Endothelial cell of umbilical vein (primary cell): ENCODE measurements at regions not wholly inside any gene's neighbourhood (a gene's known extent, or its start where the extent isn't known, plus 50 kb on each side); places are given as distances from the start of the nearest gene placed in this dataset.
A peak's percentile ranks its signal among the peaks of the same experiment; 100 is the strongest.

Source experiments
- BruUV-seq: library from RNA; stranded (reverse); fragments of 400-500 nt; replicated peaks from 2 replicates; lab custom pipeline; 2021; lab: Mats Ljungman, UMichigan
- CTCF ChIA-PET: fragments of 300-600, 350-600 bp; sonication (Branson Sonifier 250); formaldehyde crosslinking; loops from one replicate; lab custom pipeline; 2021; ENCODE audit warnings: antibody characterized with exemption, inconsistent platforms; lab: Charles Lee
- POLR2A ChIA-PET: fragments of 300-600, 350-600 bp; sonication (Branson Sonifier 250); formaldehyde crosslinking; loops from one replicate; lab custom pipeline; 2021; ENCODE audit warnings: antibody characterized with exemption, inconsistent platforms; lab: Charles Lee
- DNase-seq: peaks from one replicate; pipeline ENCODE4 v3.0.0-alpha.2; 2011; ENCODE audit warnings: low read depth, low spot score
- FAIRE-seq: peaks from 2 replicates; lab custom pipeline; 2011; peaks lifted over from hg19 to GRCh38; lab: Jason Lieb, UNC
- H2AFZ ChIP-seq: 2 replicates; pipeline ENCODE4 v1.6.0; 2012; ENCODE audit warnings: low read depth, low read length, control low read depth, inconsistent platforms
- H3K27ac ChIP-seq: 2 replicates; pipeline ENCODE4 v1.5.1; 2011; ENCODE audit warnings: low read depth, mild to moderate bottlenecking, control low read depth, low read length, moderate library complexity; ENCODE audit not compliant: insufficient read depth
- H3K27me3 ChIP-seq, 2 experiments: 2 replicates each; pipeline versions ENCODE4 v1.6.0 to v1.6.1; 2011; ENCODE audit warnings: low read length in 2 of 2, mixed read lengths in 1 of 2; ENCODE audit not compliant: control insufficient read depth in 2 of 2, insufficient read depth in 2 of 2
- H3K36me3 ChIP-seq, 2 experiments: 2 replicates in 1 of 2; 3 replicates in 1 of 2; pipeline ENCODE4 v1.5.1; 2011; ENCODE audit warnings: low read length in 2 of 2, mild to moderate bottlenecking in 1 of 2, moderate library complexity in 1 of 2; ENCODE audit not compliant: control insufficient read depth in 2 of 2, insufficient read depth in 2 of 2; ENCODE audit errors: extremely low read depth in 1 of 2
- H3K4me1 ChIP-seq: 3 replicates; pipeline ENCODE4 v1.5.1; 2011; ENCODE audit warnings: mild to moderate bottlenecking, low read length; ENCODE audit not compliant: control insufficient read depth, insufficient read depth; ENCODE audit errors: extremely low read depth
- H3K4me2 ChIP-seq: 2 replicates; pipeline ENCODE4 v1.6.1; 2011; ENCODE audit warnings: low read length, control low read depth, mixed read lengths; ENCODE audit not compliant: insufficient read depth
- H3K4me3 ChIP-seq, 3 experiments: fragments of 200-600 bp in 1 of 3; sonication (generic), shearing (Covaris generic) in 1 of 3; replicated peaks in 1 of 3; 2 replicates each; pipeline ENCODE4 v1.5.1; 2011 to 2016; ENCODE audit warnings: control low read depth in 3 of 3, low read length in 3 of 3, mild to moderate bottlenecking in 2 of 3, inconsistent platforms in 1 of 3, low read depth in 1 of 3, moderate library complexity in 1 of 3; ENCODE audit not compliant: insufficient read depth in 1 of 3
- H3K79me2 ChIP-seq: 2 replicates; pipeline ENCODE4 v1.6.0; 2012; ENCODE audit warnings: low read length, inconsistent platforms; ENCODE audit not compliant: control insufficient read depth, insufficient read depth
- H3K9ac ChIP-seq: replicated peaks from 2 replicates; pipeline ENCODE3; 2011; ENCODE audit warnings: low read length, control low read depth; ENCODE audit not compliant: insufficient read depth; ENCODE audit errors: extremely low read depth
- H3K9me1 ChIP-seq: replicated peaks from 3 replicates; pipeline ENCODE4 v1.6.0; 2011; ENCODE audit warnings: mild to moderate bottlenecking, low read length; ENCODE audit not compliant: control insufficient read depth, insufficient read depth; ENCODE audit errors: extremely low read depth
- H3K9me3 ChIP-seq: replicated peaks from 2 replicates; pipeline ENCODE4 v1.5.1; 2012; ENCODE audit warnings: low read length, inconsistent platforms; ENCODE audit not compliant: control insufficient read depth, insufficient read depth
- H4K20me1 ChIP-seq: replicated peaks from 2 replicates; pipeline ENCODE3; 2011; ENCODE audit warnings: mild to moderate bottlenecking, low read length; ENCODE audit not compliant: control insufficient read depth, insufficient read depth; ENCODE audit errors: extremely low read depth
- EZH2 ChIP-seq: IDR thresholded peaks from 2 replicates; pipeline ENCODE4 v1.6.1; 2012; ENCODE audit warnings: borderline replicate concordance, low read depth, mild to moderate bottlenecking, moderate library complexity, low read length, inconsistent platforms; ENCODE audit not compliant: severe bottlenecking
- FOS ChIP-seq: IDR thresholded peaks from 2 replicates; pipeline ENCODE4 v1.6.1; 2011; ENCODE audit warnings: mild to moderate bottlenecking, low read length, moderate library complexity, borderline replicate concordance; ENCODE audit not compliant: insufficient read depth
- GATA2 ChIP-seq: IDR thresholded peaks from 2 replicates; pipeline ENCODE4 v1.7.0; 2011; ENCODE audit warnings: low read depth, mild to moderate bottlenecking, moderate library complexity, mixed read lengths, low read length; ENCODE audit not compliant: insufficient read length, insufficient read depth
- JUN ChIP-seq: IDR thresholded peaks from 2 replicates; pipeline ENCODE4 v1.6.1; 2011; ENCODE audit warnings: borderline replicate concordance, low read depth; ENCODE audit not compliant: insufficient read length, insufficient read depth
- MYC ChIP-seq: IDR thresholded peaks from one replicate; pipeline ENCODE4 v1.6.1; 2011; ENCODE audit warnings: mild to moderate bottlenecking, low read depth, low read length
- POLR2A ChIP-seq: IDR thresholded peaks from 2 replicates; pipeline ENCODE4 v1.6.1; 2012; ENCODE audit warnings: low read depth, mild to moderate bottlenecking, control low read depth, low read length
- POLR2AphosphoS5 ChIP-seq: IDR thresholded peaks from 2 replicates; pipeline ENCODE4 v1.6.1; 2012; ENCODE audit warnings: low read depth, mild to moderate bottlenecking, control low read depth, low read length, moderate library complexity; ENCODE audit not compliant: insufficient read depth
- dilution Hi-C: fragments of 300-500 bp; cut with MboI; formaldehyde crosslinking; loops from one replicate; pipeline ENCODE4 v1.15.0; 2019; ENCODE audit warnings: low sequenced_read_pairs; ENCODE audit not compliant: extremely low pct_ligation_motif_present
- intact Hi-C: fragments of 100-400 bp; cut with micrococcal nuclease; formaldehyde crosslinking; loops from one replicate; pipeline ENCODE4 v1.10.0; 2022
- TF ChIP-seq, protein P1 (sequence below), 2 donors: IDR thresholded peaks; 1 replicate in 1 of 2; 2 replicates in 1 of 2; pipeline ENCODE4 v1.5.1; 2011; ENCODE audit warnings: low read length in 2 of 2, mild to moderate bottlenecking in 2 of 2, moderate library complexity in 2 of 2, control low read depth in 1 of 2, inconsistent platforms in 1 of 2, low read depth in 1 of 2; ENCODE audit not compliant: insufficient read depth in 1 of 2; ENCODE audit errors: extremely low read depth in 1 of 2
- TF ChIP-seq, protein P2 (sequence below): IDR thresholded peaks from 2 replicates; pipeline ENCODE4 v1.6.1; 2011; ENCODE audit not compliant: insufficient read depth, insufficient read length

DNA sequence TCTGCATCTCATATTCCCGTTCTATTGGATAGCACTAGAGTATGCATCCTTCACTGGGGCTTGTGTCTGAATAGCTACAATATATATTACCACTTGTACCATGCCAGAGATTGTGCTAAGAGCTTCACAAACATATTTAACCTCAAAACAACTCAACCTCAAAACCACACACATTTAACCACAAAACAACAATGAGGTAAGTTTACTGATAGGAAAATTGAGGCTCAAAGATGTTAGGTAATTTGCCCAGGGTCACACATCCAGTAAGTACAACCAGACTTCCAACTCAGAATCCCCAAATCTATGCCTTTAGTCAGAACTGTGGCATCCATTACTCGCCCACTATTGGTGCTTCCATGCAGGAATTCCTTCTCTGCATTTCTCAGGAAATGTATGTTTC, 220.0 kb downstream of the FAM43A start:
- no TSS peak for BruUV-seq
- Histone ChIP-seq H2AFZ (peak overlapping the region; percentile 64), H3K27ac (peak overlapping the region; percentile 53), H3K4me1 (peaks cover 16% of the 10 kb centered on the region), H3K4me3 (no peak overlapping the region), H3K27me3 (no peaks in the 10 kb centered on the region), H3K79me2 (no peaks in the 10 kb centered on the region), H3K9ac (no peak overlapping the region), H3K4me2 (peak overlapping the region; percentile 30), H4K20me1 (no peaks in the 10 kb centered on the region), H3K36me3 (no peaks in the 10 kb centered on the region), H3K9me1 (no peaks in the 10 kb centered on the region), H3K9me3 (no peaks in the 10 kb centered on the region)
- ChIA-PET POLR2A (no interaction called here), CTCF (interaction anchor here (1.0 to 1.6 kb wide), 3 partner anchors 16 to 65 kb away, joined by 4 to 6 read pairs (median 5); no protein-coding TSS in a partner anchor)
- DNase-seq (no peak), FAIRE-seq (no peak)
- intact Hi-C loops = no loop called here
- dilution Hi-C loops = no loop called here
- no peak for TF ChIP-seq JUN
- no peak for TF ChIP-seq POLR2AphosphoS5
- TF ChIP-seq, protein P1, sequence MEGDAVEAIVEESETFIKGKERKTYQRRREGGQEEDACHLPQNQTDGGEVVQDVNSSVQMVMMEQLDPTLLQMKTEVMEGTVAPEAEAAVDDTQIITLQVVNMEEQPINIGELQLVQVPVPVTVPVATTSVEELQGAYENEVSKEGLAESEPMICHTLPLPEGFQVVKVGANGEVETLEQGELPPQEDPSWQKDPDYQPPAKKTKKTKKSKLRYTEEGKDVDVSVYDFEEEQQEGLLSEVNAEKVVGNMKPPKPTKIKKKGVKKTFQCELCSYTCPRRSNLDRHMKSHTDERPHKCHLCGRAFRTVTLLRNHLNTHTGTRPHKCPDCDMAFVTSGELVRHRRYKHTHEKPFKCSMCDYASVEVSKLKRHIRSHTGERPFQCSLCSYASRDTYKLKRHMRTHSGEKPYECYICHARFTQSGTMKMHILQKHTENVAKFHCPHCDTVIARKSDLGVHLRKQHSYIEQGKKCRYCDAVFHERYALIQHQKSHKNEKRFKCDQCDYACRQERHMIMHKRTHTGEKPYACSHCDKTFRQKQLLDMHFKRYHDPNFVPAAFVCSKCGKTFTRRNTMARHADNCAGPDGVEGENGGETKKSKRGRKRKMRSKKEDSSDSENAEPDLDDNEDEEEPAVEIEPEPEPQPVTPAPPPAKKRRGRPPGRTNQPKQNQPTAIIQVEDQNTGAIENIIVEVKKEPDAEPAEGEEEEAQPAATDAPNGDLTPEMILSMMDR (IDR thresholded peaks at IDR 0.05; ENCODE audit: extremely low read depth in 1 of 2, insufficient read depth in 1 of 2, low read depth in 1 of 2, low read length in 2 of 2) = no peak
- TF ChIP-seq, protein P2, sequence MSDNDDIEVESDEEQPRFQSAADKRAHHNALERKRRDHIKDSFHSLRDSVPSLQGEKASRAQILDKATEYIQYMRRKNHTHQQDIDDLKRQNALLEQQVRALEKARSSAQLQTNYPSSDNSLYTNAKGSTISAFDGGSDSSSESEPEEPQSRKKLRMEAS = no peak
- no peak for TF ChIP-seq POLR2A
- TF ChIP-seq FOS = no peak
- no peak for TF ChIP-seq EZH2
- no peak for TF ChIP-seq GATA2
- no peak for TF ChIP-seq MYC
